Sigmoid colon (tissue), 4 donors: ENCODE measurements at regions not wholly inside any gene's neighbourhood (a gene's known extent, or its start where the extent isn't known, plus 50 kb on each side); places are given as distances from the start of the nearest gene placed in this dataset.

Experiments used
- CTCF ChIP-seq, 4 experiments: fragments of 450-650 bp in 3 of 4; fragments of 200-600 bp in 1 of 4; IDR thresholded peaks; one replicate each; pipeline ENCODE4 v1.5.1; 2016 to 2019; ENCODE audit warnings: antibody characterized with exemption in 4 of 4, mild to moderate bottlenecking in 3 of 4, moderate library complexity in 2 of 4
- EP300 ChIP-seq, 4 donors: sonication (generic); formaldehyde crosslinking; IDR thresholded peaks; one replicate each; pipeline ENCODE4 v1.6.1; 2017; ENCODE audit warnings: antibody characterized with exemption in 4 of 4
- POLR2AphosphoS5 ChIP-seq, 4 donors: sonication (generic); formaldehyde crosslinking; IDR thresholded peaks; one replicate each; pipeline ENCODE4 v1.6.1; 2017; ENCODE audit warnings: antibody characterized with exemption in 4 of 4

DNA sequence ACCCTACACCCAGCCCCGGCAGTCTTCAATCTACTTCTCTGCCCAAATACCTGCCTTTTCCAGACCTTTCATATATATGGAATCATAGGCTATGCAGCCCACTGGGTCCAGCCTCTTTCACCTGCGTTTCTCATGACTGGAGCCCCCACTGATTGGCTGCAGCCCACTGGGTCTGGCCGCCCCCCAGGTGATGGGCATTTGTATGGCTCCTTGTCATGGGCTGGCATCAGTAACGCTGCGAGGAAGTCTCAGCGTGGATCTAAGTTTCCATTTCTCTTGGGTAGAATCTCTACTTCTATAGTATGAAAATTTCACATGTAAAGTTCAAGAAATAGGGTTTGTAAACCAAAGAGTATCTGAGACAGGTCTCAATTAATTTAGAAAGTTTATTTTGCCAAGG lies 281.9 kb downstream of the NDUFA10 start:
- TF ChIP-seq CTCF (IDR thresholded peaks at IDR 0.05) (no peak), POLR2AphosphoS5 (IDR thresholded peaks at IDR 0.05) (no peak), EP300 (IDR thresholded peaks at IDR 0.05) (no peak)
